HG03095 (cell line): ENCODE measurements at regions not wholly inside any gene's neighbourhood (a gene's known extent, or its start where the extent isn't known, plus 50 kb on each side); places are given as distances from the start of the nearest gene placed in this dataset.

Source experiments
- ATAC-seq: cut with Tn5 transposase; IDR thresholded peaks from one replicate; pipeline ENCODE4 v1.9.1; 2021; ENCODE audit warnings: moderate library complexity; ENCODE audit not compliant: unreplicated experiment

DNA sequence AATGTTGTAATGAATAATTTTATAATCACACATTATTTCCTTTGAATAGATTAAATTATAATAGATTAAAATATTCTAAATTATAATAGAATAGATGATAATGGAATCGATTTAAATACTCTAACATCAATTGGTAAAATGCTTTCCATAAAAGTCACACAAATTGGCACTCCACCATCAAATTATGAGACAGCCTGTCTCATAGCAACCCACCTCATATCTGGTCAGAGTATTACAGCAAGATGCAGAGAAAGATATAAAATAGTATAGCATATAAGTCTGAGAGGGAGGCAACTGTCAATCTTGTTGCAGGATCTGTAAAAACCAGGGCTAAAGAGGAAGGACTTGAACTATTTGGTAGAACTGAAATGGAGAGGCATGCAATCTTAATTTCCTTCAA lies 98.4 kb upstream of the NCKAP5 start:
- ATAC-seq: no peak

DNA sequence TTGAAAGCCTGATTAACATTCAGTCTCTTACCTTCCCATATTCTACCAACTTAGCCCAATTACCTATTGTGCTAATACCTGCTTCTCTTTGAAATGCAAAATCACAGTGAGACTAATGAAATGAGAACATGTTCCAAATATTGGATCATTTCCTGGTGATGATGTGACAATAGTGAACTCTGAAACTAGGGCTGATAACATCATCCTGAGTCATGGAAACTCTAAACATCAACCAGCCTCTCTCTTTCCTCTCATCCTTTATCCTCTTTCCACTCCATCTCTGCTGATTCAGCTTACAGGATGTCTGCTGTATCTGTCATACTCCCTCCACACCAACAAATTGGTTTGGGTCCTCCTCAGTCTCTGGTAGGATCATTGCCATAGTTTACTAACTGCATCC lies 98.8 kb upstream of the NCKAP5 start:
- ATAC-seq: no peak

DNA sequence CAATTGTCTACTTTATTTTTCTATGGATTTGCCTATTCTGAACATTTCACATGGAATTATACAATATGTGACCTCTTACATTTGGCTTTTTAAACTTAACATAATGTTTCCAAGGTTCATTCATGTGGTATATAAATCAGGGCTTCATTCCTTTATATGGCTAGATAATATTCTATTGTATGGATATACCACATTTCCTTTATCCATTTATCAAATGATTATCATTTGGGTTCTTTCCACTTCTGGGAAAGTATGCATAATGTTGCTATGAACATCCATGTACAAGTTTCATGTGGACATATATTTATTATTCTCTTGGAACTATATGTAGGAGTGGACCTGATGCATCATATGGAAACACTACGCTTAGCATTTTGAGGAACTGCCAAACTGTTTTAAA lies 99.7 kb upstream of the NCKAP5 start:
- no peak for ATAC-seq

DNA sequence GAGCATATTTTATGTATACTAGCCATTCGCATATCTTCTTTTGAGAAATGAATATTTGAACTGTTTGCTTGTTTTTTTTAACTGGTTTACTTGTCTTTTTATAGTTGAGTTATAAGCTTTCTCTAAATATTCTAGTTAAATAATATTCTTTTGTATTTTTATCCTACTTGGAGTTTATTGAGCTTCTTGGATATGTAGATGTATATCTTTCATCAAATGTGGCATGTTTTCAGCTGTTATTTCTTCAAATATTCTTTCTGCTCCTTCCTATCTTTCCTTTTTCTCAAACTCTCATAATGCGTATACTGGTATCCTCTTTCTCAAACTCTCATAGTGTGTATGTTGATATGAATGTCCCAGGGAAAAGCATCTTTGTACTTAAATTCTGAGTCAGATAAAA lies 100.3 kb upstream of the NCKAP5 start:
- ATAC-seq: no peak

DNA sequence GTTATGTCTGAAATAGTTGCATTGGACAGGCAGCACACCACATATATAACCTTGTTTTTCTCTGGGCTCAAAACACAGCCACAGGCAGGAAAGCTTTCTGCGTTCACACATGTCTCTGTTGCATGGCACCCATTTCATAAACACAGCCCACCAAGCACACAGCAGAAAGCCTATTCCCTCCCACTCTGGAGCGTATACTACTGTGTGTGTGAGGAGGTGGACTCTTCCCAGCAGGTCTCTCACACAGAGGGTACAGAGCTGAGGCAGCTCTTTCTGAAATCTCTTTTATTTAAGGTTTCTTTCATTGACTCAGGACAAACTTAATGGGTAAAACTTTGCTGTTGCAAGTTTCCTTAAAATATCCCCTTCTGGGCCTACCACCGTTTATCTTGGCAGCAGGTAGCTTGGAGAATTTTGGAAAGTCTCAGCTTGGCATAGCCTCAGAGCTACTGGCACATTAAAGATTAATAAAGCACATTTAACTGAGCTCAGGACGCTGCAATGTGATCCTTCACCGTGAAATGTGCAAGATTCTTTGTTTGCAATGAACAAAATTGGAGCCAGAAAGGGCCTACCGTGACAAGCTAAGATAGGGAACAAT lies 105.1 kb upstream of the NCKAP5 start:
- no peak for ATAC-seq

DNA sequence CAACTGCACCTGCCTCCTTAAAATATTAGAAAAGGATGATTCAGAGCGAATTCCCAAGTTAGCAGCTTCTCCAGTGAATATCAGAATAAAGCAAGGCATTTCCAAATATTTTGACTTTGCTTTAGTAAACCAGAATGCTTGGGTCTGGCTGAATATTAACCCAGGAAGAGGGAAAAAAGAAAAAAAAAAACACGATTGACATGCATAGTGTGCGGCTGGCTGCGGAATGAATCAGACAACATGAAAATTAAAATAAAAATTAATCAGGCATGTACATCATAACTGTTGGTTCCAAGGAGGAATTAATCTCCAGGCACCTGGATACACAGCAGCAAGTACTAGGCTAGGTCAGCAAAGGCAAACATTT lies 105.8 kb upstream of the NCKAP5 start:
- no peak for ATAC-seq

DNA sequence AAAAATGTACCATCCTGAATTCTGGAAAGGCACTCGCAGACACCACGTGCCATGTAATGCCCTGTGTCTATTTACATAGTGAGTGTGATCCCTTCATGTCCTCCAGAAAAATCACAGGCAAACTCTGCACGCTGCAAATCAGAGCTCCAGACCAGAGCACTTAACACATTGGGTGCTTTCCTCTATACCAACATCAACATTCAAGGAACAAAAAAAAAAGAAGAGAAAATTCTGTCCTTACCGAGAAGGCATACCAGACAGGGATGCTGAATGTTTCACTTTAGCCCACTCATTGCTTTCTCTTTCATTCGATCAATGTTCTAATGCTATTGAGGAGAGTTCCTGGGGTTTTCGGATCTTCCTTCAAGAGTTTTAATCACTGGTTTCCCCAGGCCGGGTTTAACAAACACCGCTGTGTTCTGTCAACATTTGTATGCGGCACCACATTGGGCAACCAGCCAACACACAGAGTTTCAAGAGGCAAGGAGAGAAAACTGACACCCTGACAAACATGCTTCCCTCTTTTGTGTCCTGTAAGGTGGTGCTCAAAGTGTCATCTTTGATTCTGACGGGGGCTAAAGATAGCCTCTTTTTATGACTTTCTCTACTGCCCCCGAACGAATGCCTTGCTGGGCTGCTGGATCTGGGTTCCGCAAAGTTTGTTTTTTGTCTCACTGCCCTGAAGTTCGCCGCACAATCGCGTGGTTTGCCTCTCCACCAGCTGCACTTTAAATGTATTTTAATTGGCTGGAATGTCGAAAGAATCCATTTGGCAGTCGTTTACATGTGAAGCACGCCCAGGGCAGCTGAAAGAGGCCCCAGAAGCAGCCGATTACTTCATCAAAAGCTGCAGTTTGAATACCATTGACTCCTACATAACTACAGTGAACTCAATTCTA lies 106.4 kb upstream of the NCKAP5 start:
- ATAC-seq: no peak

DNA sequence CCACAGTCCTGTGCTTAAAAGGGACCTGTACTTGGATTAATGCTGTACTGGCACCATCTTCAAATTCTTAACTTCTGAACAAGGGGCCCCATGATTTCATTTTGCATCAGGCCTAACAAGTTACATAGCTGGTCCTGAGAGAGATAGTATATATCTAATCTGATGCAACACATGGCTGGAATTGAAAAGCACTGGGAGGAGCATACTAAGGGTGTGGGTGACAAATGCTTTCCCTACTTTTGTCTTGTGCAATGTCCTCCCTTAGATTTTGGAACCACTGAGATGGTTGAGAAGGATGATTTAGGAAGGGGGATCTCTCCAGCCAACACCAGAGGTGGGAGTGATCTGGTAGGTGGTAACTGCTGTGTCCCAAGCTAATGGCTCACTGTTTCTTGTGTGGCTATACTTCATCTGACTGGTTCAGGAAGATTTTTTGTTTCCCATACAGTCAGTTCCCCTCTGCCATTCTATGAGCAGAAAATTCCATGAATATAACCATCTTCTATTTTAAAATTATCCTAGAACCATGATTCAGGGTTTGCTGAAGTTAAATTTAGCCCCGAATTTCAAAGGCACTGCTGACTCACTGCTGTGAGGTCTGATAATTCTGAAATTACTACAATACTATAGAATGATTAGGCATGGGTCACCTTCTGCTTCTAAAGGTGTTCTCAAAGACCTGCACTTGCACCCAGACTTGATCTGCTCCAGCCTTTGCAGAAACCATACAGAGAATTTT lies 108.3 kb upstream of the NCKAP5 start:
- ATAC-seq: no peak

DNA sequence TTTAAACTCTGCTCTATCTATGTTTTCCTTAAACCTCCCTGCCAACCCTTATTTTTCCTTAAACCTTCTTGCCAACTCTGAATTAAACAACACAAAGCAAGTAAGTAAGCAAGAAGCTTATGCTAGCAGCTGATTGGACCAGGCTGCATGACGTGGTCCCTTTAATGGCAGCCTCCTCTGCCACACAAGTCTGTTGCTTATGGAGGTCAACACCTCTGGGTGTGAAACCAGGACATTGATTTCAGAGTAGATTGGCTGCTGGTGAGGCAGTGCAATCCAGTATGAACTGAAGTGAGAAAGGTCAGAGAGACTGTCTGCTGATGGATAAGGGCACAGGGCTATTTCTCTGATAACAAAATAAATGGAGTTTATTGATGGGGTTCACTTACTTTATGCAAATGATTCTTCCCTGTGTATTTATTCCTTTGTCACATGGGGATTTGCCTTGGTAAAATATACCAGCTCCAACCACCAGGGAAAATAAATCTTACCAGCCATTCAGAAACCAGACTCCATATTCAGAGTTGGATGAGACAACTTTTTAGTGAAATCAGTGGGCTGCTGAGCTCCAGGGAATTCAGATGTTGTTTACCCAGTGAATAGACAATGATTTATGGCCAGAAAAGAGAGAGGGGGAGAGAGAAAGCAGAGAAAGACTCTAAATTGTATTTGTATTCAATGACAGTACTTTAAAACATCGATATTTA lies 112.2 kb upstream of the NCKAP5 start:
- ATAC-seq: no peak

DNA sequence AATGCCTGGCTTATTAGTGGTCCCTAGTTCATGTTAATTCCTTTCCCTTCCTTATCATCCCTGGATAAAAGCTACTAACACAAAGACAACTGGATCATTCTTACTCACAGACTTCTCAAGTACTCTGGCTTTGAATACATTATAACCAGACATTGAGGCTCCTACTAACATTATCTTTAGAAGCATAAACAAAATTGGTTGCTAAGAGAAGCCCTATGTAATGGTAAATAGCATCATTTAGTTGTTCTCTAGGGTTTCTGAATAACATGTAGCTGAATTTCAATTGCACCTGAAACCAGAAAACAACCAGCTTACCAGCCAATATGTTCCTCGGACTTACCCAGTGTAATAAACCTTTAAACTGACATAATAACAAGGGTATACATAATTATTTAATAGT lies 114.1 kb upstream of the NCKAP5 start:
- no peak for ATAC-seq

DNA sequence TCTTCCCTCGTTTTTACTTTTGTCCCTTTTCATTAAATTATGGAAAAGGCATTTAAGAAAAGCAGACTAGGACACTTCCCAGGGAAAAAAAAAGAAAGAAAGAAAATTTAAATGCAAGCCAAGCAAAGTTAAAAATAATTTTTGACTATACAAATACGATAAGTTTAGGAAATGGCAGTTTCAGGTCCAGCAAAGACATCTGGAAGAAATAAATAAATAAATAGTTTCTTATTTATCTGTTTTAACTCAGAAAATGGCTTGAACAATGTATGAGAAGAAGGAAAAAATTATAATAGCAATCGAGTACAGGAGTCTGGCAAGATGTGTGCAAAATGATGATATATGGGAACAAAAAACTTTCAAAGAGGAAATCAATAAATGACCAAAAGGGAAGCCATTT lies 114.6 kb upstream of the NCKAP5 start:
- ATAC-seq: no peak

DNA sequence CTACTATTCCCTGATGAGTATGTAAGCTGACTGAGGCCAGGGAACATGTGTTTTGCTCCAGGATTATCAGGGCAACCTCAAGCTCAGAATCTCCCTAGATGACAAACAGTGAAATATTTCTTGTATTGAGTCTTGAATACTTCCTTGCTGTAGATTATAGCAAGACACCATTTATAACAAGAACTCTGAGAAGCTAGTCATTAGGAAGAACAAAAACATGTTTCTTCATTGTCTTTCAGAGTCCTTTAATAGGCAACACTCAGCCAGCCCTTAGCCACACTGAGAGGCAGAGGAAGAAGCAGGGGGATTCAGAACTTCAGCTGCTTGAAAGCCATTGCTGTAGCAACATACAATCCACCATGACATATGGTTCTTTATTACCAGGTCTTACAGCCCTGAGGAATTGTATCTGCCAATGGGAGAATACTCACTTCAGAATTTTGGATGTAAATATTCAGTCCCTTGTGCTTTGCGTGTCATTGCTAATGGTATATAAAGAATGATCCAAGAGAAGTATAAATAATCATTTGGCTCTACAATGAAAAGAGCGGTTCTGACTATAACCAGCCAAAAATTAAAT lies 117.5 kb upstream of the NCKAP5 start:
- no peak for ATAC-seq

DNA sequence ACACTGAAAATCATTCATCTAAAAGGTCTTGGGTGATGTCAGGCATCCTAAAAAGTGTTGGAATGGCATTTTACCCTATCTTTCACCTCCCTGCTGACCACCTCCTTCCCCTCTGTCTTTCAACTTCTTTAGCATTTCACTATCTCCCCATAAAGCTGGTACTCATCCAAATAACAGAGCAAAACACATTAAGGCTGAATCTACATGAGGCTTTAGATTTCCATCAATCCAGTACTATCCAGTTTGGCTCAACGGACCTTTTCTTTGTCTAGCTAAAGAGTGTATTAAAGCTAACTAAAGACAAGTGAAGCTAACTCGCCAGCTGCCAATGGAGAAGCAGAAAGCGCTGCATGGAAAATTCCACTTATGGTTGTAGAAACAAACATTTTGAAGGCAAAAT lies 122.5 kb upstream of the NCKAP5 start:
- ATAC-seq: no peak

DNA sequence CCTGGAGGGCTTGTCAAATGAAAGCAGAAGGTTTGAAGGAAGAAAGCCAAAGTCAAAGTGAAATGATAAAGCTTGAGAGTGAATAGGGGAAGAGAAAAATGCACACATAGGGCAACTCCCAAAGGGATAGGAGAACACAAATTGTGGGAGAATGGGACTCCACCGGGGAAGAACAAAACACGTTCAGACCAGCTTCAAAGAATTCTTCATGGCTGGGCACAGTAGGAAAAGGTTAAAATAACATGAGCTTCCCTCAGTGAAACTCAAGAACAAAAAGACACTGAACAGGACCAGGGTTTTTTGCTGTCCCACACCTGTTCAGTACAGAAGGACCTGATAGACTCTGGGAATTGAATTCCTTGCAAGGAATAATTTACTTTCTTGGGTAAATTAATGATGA lies 123.1 kb upstream of the NCKAP5 start:
- no peak for ATAC-seq

DNA sequence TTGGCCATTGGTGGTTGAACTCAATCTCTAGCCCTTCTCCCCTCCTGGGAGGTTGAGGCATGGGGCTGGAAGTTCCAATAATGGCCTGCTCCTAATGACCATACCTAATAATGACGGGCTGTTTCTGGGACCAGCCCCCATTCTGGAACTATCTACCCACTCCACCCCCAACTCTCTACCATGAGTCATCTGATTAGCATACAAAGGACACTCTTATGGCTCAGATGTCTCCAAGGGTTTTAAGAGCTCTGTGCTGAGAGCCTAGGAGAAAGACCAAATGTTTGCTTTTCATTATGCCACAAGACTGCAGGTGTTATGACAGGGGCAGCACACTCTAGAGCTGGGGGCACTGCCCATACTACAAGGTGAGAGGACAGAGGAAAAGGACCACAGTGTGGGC lies 137.0 kb upstream of the NCKAP5 start:
- no peak for ATAC-seq

DNA sequence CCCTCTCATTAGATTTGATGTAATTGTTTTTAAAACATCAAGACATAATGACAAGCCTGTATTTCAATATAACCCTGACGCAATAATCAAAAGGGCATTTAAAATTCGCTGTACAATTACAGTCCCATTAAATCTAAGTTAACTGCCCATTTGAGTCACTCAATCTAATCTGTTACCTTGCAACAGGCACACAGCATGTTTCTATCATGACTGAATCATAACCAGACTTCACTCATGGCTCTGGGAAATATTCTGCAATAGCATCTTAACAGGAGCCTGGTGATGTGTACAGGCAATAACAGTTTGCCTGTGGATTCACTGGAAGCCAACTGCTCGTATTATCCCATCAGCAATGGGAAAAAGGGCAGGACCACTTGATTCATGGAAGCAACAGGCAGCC lies 142.3 kb upstream of the NCKAP5 start:
- ATAC-seq: no peak

DNA sequence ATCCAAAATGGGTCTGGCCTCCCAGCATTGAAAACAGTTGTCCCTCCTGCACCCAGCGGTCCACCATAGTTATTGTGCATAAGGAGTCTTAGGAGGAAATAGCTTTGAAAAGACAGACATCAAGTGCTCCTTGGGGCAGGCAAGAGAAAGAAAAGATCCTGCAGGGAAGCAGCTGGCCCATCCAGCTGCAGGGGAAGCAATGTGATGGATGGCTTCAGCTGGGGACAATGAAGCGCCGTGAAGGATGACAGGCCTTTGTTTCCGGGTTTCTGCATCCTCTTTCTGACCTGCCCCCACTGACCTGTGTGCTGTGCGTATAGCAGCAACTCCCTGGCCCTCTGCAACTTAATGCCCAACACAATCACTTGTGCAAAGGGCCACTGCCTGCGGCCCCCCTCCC lies 142.9 kb upstream of the NCKAP5 start:
- no peak for ATAC-seq

DNA sequence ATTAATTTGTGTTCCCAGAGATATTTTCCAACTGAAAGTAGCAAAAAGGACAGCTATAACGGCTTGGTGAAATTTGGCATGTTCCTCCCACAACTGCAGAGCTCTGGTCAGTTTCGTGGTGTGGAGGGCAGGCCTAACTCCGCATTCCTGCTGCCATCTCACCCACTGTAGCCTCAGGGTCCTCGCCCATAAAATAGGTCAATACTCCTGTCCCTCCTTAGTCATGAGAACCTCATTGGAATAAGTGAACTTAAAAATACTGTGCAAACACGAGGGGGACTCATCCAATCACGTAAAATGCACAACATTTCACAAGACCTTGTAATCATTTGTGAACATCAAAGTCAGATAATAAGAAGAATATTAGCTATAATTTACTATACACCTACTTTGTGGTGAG lies 143.5 kb upstream of the NCKAP5 start:
- ATAC-seq: no peak

DNA sequence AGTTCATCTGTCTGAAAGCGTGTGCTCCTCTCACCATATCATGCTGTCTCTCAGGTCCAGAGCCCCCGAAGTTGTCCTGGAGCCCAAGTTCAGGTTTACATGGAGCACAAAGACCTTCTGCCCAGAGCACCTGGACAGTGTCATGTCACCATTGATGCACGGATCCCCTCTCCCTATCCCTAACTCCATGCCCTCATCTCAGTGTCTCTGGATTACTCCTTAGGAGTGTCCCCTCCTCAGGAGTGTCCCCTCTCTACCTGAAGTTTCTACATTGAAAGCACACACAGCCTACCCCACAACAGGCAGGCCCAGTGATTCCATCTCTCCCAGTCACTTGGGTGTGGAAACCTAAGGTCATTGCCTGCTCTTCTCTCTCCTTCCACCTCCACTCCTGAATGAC lies 144.1 kb upstream of the NCKAP5 start:
- no peak for ATAC-seq

DNA sequence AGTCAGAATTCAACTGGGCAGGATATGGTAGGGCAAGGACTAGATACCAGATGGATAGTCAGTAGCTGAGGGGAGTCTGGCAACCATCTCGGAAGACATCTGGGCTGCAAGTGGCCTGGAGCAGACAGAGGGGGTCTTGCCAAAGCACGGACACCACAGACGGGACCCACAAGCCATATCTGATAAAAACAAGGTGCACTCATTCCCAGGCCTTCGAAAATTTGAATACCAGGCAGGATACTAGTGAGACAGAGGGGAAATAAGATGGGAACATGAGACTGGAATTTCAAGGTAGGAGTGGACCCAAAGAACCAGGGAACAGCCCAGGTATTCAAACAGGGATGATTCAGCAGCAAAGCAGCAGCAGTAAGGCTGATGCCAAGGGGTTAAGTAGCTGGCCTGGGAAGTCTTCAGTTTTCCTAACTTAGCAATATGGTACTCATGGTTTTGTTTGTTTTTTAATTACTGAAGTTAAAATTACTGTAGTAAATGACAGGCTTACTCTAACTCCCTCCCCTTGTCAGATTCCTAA lies 144.9 kb upstream of the NCKAP5 start:
- ATAC-seq: no peak

DNA sequence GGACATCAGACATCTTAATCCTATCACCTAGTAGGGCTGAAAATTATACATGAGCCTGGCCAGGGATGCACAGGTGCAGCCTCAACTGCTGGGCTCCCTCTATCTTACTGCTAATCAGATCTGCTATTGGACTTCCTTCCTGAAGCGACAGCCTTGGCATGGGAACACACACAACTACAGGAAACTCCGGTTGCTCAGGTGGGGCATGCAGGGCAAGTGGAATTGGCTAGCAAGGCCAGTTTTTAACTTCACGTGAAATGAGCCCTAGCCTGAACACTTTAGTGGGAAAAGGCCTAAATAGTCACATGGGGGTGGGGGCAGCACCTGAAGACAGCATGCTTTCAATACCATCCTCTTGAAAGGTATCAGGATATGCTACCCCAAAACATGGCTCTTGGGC lies 147.9 kb upstream of the NCKAP5 start:
- no peak for ATAC-seq
